SKM-1 treated with dmso at 0.1 percent for 144 hours (cell line): ENCODE measurements at regions not wholly inside any gene's neighbourhood (a gene's known extent, or its start where the extent isn't known, plus 50 kb on each side); places are given as distances from the start of the nearest gene placed in this dataset.

Source experiments
- DNase-seq: peaks from one replicate; lab custom pipeline; 2025; ENCODE audit not compliant: unreplicated experiment; lab: John Stamatoyannopoulos, UW

- no peak for DNase-seq
These were observed 127.1 kb upstream of the B3GALT2 start for GRCh38 chr1:193313354-193314140.

- DNase-seq, result no peak
These were observed 126.0 kb upstream of the B3GALT2 start for GRCh38 chr1:193312432-193312831.

GRCh38 chr1:193311226-193311948 is 125.0 kb upstream of the B3GALT2 start:
- no peak for DNase-seq

GRCh38 chr1:193310564-193310963 is 124.2 kb upstream of the B3GALT2 start:
- no peak for DNase-seq

GRCh38 chr1:193309936-193310475 is 123.6 kb upstream of the B3GALT2 start:
- DNase-seq, result no peak

GRCh38 chr1:193308438-193308837 is 122.0 kb upstream of the B3GALT2 start:
- DNase-seq, result no peak

GRCh38 chr1:193306430-193306829 is 120.0 kb upstream of the B3GALT2 start:
- no peak for DNase-seq
